22Rv1 (cell line): ENCODE measurements at regions not wholly inside any gene's neighbourhood (a gene's known extent, or its start where the extent isn't known, plus 50 kb on each side); places are given as distances from the start of the nearest gene placed in this dataset.

Experiments used
- H3K27ac ChIP-seq: fragments of 450-650 bp; 2 replicates; pipeline ENCODE4 v1.5.1; 2017
- CTCF ChIP-seq: fragments of 450-650 bp; IDR thresholded peaks from 2 replicates; pipeline ENCODE4 v1.5.1; 2017; ENCODE audit warnings: mild to moderate bottlenecking
- ZFX ChIP-seq: fragments of 450-650 bp; IDR thresholded peaks from 2 replicates; pipeline ENCODE4 v1.6.1; 2017; ENCODE audit warnings: antibody characterized with exemption, borderline replicate concordance

GRCh38 chr16:9557713-9558112 lies 466.3 kb downstream of the HAPSTR1 start:
- TF ChIP-seq CTCF (no peak), ZFX (no peak)
- H3K27ac ChIP-seq = no peak overlapping the region

GRCh38 chr16:9566099-9566498 lies 474.7 kb downstream of the HAPSTR1 start:
- no peak overlapping the region for H3K27ac ChIP-seq
- TF ChIP-seq CTCF (no peak), ZFX (no peak)

GRCh38 chr16:9567666-9568065 lies 476.2 kb downstream of the HAPSTR1 start:
- H3K27ac ChIP-seq = no peak overlapping the region

GRCh38 chr16:9568261-9568660 lies 476.8 kb downstream of the HAPSTR1 start:
- TF ChIP-seq ZFX = no peak
- no peak for TF ChIP-seq CTCF
- H3K27ac ChIP-seq = no peak overlapping the region

More at GRCh38 chr16:9567666-9568065, 476.2 kb downstream of the HAPSTR1 start:
- no peak for TF ChIP-seq CTCF

GRCh38 chr16:9570521-9570920 lies 479.1 kb downstream of the HAPSTR1 start:
- no peak overlapping the region for H3K27ac ChIP-seq
- TF ChIP-seq ZFX = no peak
- no peak for TF ChIP-seq CTCF

- H3K27ac ChIP-seq = no peak overlapping the region
- TF ChIP-seq ZFX (no peak), CTCF (no peak)
Observed at GRCh38 chr16:9578459-9578858, 487.0 kb downstream of the HAPSTR1 start.

GRCh38 chr16:9580025-9580424 lies 488.6 kb downstream of the HAPSTR1 start:
- no peak overlapping the region for H3K27ac ChIP-seq
- no peak for TF ChIP-seq ZFX
- no peak for TF ChIP-seq CTCF
